Activated CD8-positive, alpha-beta memory T cell treated with anti-CD3 and anti-CD28 coated beads for 36 hours (primary cell): ENCODE measurements at regions not wholly inside any gene's neighbourhood (a gene's known extent, or its start where the extent isn't known, plus 50 kb on each side); places are given as distances from the start of the nearest gene placed in this dataset.

Experiments used
- CTCF ChIA-PET: fragments of 350-600 bp; sonication (Branson Sonifier 250); formaldehyde crosslinking; loops from one replicate; lab custom pipeline; 2021; ENCODE audit warnings: antibody characterized with exemption; lab: Charles Lee
- POLR2A ChIA-PET: fragments of 350-600 bp; sonication (Branson Sonifier 250); formaldehyde crosslinking; loops from one replicate; lab custom pipeline; 2021; ENCODE audit warnings: antibody characterized with exemption; lab: Charles Lee

DNA sequence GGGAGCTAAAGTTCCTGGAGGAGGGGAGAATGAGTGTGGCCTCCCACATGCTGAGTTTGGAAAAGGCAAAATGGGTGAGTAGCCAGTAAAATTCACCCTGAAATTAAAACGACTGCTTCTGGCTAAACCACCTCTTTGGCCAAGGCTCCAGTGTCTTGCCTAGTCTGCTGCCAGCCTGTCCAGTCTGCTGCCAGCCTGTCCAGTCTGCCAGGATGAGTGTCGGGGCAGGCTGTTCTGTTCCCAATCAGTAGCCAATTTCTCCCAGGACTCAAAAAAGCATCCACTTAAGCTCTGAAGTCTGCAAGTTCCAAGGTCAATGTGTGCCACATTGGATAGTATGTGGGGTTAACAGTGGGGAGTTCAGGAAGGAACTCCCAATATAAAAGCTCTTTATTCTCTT, 134.6 kb upstream of the KLHL29 start:
- ChIA-PET CTCF (no interaction called here), POLR2A (interaction anchor here (0.7 kb wide), 1 partner anchor 10 kb away, joined by 3 read pairs; no protein-coding TSS in a partner anchor)

DNA sequence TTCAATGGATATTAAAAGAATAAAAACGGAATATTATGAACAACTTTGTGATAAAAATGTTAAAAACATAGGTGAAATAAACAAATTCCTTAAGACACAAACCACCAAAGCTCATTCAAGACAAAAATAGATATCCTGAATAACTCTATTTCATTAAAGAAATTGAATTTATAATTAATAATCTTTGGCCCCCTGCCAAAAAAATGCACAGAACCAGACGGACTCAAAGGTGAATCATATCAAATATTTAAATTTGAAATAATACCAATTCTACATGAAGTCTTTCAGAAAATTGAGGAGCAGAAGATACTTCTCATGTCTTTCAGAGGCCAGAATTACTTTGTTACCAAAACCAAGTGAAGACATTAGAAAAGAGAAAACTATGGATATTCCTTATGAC, 128.3 kb upstream of the KLHL29 start:
- POLR2A ChIA-PET = no interaction called here
- CTCF ChIA-PET = no interaction called here

DNA sequence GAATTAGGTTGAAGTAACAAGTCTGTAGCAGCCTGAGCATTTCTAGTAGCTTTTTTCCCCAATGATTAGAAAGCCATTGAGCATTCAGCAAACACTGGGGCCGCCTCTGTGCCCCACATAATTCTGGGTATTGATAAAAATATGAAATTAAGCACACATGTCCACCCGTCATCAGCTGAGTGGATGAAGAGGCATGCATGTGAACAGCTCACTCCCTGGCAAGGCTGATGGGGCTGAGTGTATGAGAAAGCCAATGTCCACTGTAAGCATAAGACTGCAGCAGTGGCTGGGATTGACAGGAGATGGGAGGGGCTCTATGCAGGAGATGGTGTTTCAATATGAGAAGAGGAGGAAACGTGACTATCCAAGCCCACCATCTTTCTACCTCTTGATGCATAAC, 124.4 kb upstream of the KLHL29 start:
- ChIA-PET CTCF (no interaction called here), POLR2A (no interaction called here)

DNA sequence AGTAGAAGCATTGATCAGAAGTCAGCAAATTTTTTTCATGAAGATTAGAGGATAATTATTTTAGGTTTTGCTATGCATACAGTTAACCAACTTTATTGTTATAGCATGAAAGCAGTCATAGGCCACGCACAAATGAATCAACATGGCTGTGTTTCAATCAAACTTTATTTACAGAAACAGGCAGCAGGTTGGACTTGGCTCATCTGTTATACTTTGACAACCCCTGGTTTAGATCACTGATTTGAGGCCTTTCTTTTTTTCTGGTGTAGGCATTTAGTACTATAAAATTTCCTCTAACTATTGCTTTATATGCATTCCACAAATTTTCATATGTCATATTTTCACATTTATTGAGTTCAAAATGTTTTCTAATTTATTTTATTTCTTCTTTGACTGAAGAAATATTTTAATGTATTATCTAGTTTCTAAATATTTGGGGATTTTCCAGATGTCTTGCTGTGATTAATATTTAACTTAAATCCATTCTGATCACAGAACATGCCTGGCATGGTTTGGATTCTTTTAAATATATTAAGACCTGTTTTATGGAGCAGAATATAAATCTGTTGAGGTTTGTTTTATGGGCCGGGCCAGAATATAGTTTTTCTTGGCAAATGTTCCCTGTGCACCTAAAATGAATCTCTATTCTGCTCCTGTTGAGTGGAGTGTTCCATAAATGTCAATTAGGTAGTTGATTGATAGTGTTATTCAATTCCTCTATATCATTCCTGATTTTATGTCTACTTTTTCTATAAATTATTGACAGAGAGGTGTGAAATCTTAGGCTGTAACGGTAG, 116.3 kb upstream of the KLHL29 start:
- POLR2A ChIA-PET = no interaction called here
- CTCF ChIA-PET = no interaction called here

DNA sequence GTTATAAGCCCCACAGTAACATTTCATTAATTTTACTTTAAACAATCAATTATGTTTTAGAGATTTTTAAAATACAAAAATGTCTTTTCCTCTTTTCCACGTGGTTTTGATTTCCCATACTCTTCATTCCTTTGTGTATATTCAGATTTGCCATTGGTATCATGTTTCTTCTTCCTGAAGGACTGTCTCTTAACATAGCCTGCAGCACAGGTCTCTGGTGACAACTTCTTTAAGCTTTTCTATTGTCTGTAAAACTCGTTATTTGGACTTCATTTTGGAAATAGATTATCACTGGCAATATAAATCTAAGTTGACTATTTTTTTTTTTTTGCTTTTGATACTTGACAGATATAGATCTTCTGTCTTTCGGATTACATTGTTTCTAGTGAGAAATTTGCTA, 115.2 kb upstream of the KLHL29 start:
- ChIA-PET CTCF (no interaction called here), POLR2A (no interaction called here)

DNA sequence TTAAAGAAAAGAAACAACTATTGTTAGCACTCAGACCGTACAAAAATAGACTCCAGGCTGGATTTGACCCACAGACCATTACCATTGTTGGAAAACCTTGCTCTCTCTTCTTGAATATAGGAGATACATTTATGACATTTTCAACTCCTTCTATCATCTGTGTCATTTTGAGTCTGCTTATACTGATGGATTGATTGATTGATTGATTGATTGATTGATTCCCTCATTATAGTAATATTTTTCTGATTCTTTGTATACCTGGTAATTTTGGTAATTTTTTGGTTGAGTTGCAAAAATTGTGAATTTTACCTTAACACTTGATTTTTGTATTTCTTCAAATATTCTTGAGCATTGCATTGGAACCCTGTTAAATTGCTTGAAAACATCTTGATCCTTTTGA, 114.2 kb upstream of the KLHL29 start:
- ChIA-PET POLR2A (no interaction called here), CTCF (no interaction called here)

DNA sequence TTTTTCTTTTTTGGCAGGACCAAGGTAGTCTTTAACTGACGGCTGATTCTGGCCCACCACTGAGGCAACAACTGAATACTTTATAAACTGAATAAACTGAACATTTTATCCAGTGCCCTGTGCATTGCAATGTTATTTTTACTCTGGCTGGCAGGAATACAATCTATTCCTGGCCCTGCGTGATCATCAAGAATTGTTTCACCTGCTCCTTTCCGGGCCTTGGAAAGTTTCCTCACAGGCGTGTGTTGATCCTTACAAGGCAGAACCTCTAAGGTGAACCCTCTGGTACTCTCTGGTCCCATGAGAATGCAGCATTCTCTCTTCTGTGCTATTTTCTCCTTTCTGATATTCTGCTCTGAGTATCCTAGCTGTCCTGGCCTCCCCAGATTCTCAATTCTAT, 113.7 kb upstream of the KLHL29 start:
- ChIA-PET CTCF (no interaction called here), POLR2A (no interaction called here)

DNA sequence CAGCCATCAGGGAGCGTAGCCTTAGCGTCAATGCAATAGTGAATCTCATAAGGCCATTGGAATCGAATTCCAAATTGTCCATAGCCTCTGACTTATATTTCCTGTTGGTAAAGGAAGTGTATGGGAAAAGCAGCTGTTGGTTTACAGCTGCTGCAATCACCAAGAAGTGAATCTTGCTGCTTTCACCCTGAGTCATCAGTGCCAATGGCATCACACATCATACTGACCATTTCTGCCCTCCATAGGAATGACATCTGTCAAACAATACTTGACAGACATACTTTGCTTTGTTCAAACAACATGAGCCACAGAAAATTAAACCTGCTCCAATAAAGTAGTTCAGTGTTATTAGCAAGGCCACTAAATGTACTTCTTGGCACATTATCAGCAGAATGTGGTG, 111.2 kb upstream of the KLHL29 start:
- CTCF ChIA-PET = no interaction called here
- POLR2A ChIA-PET = no interaction called here

DNA sequence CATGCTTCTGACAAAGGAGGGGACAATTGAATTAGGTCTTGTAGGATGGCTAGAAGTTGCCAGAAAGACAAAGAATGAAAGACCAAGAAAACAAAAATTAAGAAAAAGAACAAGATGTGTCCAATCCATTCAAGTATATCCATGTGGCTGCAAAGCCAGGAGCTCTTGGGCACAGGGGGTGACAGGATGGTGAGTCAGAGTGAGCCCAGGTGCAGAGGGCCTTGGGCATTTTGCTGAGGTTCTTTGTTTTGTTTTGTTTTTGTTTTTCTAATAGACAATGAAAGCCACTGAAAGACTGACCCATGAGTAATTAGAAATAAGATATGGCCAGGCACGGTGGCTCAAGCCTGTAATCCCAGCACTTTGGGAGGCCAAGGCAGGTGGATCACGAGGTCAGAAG, 104.6 kb upstream of the KLHL29 start:
- ChIA-PET POLR2A (no interaction called here), CTCF (no interaction called here)

DNA sequence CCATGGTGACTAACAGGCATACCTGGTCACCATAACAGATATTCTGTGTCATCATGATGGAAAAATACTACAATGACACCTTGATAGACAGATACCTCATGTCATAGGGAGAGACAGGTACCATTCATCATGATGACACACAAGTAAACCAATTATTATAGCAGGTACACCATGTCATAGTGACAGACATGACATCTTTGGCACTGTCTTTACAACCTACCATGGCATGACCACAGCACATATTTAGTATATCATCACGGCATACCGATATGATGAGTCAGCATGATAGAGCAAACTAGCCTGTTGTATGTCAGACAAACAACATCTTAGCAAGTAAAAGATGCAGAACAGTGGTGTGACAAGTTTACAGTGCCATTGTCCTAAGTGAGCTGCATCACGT, 101.3 kb upstream of the KLHL29 start:
- ChIA-PET POLR2A (no interaction called here), CTCF (no interaction called here)

DNA sequence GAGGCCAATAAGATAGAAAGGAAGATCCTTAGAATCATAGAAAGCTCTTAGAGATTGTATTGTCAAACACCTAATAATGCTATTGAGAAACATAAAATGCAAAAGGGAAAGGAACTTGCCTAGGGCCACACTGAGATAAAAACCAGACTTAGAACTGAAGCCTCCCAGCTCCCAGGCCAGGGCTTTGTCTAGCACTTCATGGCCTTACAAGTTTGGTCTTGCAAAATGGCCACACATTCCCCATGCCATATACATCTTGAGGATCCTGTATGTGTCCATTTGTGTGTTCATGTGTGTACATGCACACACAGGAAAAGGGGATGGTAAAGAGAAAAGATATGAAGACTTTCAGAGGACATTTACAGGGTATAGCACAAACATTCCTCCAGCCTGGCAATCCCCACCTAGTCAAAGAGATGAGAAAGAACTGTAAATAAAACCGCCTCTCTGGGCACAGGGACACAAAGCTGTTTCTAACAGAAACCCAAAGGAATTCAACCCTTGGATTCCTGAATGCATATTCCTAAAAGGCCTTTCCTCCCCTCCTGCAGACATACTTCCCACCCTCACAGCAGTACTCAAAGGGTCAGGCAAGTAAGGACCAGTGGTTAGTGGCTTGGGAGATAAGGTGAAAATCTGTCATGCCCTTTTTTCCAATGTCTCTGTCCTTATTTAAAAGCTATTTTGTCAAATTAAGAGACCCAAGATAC, 99.7 kb upstream of the KLHL29 start:
- ChIA-PET POLR2A (no interaction called here), CTCF (no interaction called here)

DNA sequence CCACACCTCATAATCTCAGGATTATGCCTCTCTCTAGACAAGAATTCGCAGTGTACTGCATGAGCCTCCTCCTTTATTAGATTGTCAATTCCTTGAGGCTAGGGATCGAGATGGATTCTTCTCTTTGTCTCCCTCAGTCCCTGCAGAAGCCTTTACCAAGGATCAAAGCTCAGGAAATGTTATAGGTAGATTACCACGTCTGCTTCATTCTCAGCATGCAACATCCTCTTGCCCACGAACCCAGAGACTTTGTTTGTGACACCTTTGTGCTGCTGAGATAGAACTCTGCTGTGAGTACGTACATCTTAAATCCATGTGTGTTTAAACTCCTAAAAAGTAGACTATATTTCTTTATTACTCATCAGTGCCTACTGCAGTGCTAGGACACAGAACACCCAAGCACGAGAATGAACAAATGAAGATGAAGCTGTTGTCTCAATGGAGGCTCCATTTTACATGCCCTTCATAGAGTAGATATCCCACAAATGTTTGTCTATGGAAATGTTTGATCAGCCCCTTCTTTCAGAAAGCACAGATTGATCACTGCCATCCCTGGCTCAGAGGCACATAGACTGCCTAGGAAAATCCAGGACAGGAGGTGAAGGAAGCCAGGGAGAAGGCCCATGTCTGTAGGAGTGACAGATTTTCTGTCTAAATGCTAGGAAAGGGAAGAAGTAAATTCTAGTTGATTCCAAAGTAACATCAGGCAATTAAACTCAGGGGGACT, 98.8 kb upstream of the KLHL29 start:
- POLR2A ChIA-PET = no interaction called here
- CTCF ChIA-PET = no interaction called here

DNA sequence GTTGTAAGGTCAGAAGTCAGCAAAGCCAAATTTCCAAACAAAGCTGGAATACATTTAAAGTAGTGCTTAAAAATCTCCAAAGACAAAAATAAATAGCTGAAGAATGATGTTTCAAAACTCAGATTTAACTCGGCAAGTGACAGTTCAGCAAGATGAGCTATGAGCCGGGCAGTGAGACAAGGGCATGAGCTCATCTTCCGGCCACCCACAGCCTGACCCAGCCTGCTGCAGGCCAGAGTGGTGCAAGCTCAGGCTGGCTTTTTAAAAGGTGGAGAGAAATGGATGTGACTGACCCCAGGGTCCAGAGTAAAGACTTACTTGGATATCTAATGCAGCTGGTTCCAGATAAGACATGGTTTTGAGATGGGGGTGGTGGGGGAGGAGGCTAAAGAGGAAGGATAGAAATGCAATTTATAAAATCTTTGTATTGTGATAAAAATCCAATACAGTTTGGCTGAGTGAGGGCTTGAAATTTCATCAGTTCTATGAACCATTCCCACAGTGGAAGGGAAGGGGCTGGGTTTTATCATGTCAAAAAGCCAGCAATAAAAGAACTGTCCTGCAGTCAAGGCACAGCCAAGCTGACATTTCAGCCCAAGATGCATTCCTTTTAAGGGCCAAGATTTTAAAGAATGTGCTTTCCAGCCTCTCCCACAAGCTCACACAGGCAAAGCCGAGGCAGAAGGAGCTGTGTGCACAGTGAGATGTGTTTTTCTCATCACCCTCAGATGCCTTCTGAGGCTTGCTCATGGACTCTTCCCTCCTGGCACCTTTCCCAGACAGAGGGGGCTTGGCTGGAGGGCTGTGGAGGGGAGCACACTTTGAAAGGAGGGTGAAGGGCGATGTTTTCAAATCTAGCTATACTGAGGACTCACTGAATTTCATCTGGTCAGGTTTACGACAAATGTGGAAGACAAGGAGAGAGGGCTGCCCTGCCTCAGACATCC, 97.9 kb upstream of the KLHL29 start:
- ChIA-PET POLR2A (no interaction called here), CTCF (no interaction called here)

DNA sequence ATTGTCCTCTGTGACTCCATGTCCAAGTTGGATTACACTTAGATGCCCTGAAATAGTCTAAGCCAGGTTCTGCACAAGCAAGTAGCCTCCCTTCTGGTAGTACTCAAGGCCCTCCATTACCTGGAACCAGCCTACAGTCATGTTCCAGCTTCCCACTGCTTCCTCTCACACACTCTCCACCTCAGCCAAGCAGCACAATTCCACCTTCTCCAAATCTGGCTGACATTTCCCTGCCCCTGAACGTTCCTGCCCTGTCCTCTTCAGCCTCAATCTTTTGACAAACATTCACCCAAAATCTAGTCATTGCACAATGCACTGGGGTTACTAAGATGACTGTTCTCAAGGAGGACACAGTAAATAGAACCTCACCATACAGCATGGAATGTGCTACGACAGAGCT, 95.3 kb upstream of the KLHL29 start:
- ChIA-PET CTCF (no interaction called here), POLR2A (no interaction called here)

DNA sequence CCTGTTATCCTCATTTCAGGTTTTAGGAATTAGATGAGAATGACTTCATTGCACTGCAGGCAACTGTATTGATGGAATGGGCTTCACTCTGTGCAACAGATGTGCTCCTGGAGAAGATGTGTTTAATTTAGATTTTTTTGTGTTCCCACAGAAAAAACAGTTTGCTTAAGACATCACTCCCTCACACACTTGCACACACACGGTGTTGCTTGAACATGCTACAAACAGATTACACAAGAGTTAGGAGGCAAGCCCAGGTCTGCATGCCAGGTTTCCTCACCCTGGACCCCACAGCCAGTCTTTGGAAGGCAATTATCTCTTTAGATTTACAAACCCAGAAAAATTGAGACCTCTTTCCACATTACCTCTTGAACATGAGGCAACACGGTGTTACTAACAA, 93.7 kb upstream of the KLHL29 start:
- ChIA-PET CTCF (no interaction called here), POLR2A (no interaction called here)

DNA sequence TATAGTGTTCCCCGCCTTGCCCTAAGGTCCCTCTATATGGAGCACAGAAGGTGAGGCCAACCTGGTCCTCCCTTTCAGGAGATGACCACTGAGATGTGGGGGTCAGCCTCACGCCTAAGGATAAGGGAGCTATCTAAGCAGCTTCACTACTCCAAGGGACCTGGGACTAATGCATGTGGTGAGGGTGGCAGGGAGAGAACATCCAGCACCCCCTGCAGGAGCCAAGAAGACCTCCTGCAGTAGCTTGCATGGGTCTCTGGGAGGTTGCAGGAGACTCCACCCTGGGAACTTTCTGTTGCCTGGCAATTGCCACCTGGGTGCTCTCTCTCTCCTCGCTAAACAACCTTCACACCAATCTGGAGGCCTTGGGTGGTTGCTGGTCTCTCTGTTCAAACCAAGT, 93.0 kb upstream of the KLHL29 start:
- ChIA-PET CTCF (no interaction called here), POLR2A (no interaction called here)

DNA sequence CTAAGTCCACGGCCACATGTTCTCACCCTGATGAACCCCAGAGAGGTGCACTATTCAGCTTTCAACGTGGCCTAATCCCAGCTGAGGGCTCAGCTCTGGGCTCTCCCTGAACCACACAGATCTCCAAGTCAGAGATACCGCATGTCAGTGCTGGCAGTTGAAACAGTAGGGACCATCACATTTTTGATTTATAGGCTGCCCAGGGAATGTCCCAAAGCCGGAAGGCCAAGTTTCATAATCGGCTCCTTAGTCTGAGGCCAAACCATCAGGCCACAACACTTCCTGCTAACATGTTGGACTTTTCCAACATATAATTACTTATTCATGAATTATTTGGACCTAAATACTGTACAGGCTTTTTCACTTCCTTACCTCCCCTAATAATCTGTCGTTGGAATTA, 91.9 kb upstream of the KLHL29 start:
- POLR2A ChIA-PET = no interaction called here
- CTCF ChIA-PET = no interaction called here

DNA sequence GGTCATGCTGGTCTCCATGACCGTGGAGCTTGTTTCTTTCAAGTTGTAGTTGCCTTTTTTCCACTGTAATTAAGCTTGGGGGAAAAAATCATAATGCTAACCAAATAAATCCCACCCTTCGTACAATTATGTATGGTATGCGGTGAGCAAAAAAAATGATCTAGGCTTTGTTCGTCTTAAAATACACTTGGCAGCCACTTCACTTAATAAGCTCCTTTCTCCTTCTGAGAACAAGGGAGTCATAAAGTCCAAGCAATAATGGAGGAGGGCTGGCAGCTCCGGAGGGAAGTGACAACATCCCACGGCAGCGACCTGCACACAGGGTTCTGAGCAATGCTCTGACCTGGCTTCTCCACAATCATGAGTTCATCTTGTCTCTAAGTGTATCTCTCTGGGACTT, 91.2 kb upstream of the KLHL29 start:
- CTCF ChIA-PET = no interaction called here
- POLR2A ChIA-PET = no interaction called here

DNA sequence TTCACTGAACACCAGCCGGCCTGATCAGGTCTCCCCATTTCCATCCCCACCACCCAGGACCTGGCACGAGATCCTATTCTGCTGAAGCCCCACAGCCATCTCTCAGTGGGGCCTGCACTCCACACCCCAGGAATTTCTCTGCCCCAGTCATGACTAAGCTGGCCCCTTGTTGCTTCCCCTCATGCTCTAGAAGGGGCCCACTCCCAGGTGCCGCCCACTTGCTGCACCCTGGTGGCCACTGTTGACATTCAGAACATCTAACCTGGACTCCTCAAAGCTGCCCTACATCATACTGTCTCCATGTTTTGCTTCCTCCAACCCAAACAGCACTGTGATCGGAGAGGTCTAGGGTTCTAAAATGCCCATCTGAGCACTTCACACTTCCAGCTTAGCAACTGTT, 90.7 kb upstream of the KLHL29 start:
- POLR2A ChIA-PET = no interaction called here
- CTCF ChIA-PET = no interaction called here

DNA sequence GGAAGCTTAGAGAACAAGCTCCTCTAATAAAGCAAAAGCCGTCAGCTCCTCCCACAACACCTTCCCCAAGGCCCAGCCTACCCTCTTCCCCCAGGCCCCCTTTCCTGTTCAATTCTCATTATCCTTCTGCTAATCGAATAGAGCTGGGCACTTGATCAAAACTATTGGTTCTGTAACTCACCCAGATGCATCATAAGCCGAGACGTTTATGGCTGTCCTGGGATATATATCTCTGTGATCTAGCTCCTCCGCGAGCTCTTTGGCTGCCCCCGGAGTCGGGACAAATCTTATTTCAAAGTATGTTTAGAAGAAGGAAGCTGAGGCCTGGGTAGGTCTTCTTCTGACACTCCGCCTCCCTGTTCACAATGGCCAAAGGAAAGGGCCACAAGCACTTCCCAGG, 88.3 kb upstream of the KLHL29 start:
- CTCF ChIA-PET = interaction anchor here (1.1 kb wide), 1 partner anchor 55 kb away, joined by 3 read pairs; no protein-coding TSS in a partner anchor
- POLR2A ChIA-PET = no interaction called here
